HG03025 (cell line): ENCODE measurements at regions not wholly inside any gene's neighbourhood (a gene's known extent, or its start where the extent isn't known, plus 50 kb on each side); places are given as distances from the start of the nearest gene placed in this dataset.

Source experiments
- ATAC-seq: cut with Tn5 transposase; IDR thresholded peaks from one replicate; pipeline ENCODE4 v1.9.1; 2021; ENCODE audit warnings: mild to moderate bottlenecking, moderate library complexity; ENCODE audit not compliant: unreplicated experiment, low FRiP score

DNA sequence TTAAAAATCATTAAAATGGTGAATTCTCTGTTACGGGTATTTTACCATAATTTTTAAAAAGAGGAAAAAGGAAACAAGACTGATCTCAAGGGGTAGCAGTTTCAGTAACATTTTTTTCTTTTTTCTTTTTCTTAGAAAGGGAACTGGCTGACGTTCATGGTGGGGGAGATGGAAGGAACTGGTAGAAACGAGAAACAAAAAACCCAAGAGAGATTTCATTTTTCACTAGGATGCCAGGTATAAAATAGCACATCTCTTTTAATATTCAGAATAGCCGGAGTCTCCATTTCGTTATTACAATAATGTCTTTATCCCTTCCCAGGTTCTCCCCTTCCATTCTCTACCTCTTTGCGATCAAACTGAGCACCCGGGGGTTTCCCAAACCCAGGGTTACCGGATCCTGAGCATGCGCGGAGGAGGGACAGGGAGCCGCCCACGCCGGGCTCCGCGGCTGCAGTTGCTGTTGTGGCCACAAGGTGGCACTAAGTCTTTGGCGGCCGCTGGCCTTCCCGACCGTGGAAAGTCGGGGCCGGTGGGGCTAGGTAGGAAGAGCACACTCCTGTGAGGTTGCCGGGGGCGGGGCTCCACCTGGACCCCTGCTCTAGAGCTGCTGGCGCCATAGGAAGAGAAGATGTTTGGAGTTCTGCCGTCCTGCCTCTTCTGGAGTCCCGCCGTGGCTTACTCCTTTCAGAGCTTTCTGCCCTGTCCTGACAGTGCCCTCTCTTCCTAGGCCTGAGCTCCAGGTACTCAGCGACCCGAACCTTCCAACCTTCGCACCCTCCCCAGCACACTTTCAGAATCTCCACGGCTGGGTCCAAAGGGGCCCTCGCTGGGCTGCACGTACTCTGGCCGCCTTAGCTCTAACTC, 146.8 kb downstream of the SH3BGRL2 start:
- peak; percentile 86 for ATAC-seq

DNA sequence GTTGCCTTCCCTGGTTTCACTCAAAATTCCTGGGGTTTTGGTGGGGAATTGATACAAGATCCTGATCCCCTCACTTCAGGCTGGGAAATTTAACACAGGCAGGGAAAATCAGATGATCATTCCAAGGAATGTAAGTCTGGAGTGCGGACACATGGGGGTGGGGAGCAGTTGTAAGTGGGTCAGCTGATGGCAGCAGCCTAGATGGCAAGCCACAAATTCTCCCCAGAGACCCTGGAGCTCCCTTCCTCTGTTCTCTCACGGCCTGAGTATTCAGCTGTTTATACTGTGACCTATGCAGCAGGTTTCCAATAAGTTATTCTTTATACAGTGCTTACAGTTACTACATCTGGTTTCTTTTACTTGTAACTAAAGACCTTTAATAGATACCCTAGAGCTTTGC, 144.9 kb downstream of the SH3BGRL2 start:
- ATAC-seq: no peak

DNA sequence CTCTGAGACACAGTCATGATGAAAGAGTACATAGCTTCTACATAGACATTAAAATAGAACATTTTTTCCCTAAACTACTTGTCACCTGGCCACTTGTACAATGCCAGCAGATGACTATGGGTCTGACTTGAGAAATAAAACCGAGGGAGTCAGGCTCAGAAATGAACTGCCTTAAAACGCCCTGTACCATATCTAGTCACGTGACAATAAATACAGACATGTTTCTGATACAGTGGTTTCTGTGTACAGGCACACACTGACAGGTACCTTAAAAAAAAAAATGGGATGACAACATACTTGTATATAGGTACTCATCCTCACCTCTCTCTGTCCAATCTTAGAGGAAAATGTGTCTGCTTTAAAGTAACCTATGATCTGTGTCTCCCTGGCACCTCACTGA, 144.1 kb downstream of the SH3BGRL2 start:
- ATAC-seq: no peak

DNA sequence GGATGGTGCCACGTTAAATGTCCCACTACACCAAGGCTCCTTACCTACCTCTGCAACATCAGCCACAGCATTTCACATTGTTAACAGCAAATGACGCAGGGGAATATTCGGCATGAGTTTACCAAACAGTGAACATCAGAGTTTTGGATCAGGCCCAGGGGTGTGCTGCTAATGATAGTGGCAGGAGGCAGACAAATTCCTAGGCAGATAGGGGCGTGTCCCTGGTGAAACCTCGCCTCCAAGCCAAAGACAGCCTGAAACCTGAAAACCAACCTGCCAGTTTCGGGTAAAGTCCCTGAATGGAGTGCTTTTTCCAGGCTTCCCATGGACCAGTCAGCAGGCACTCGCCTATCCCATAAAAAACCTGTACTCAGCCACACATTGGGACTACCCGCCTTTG, 133.6 kb downstream of the SH3BGRL2 start:
- ATAC-seq: no peak

DNA sequence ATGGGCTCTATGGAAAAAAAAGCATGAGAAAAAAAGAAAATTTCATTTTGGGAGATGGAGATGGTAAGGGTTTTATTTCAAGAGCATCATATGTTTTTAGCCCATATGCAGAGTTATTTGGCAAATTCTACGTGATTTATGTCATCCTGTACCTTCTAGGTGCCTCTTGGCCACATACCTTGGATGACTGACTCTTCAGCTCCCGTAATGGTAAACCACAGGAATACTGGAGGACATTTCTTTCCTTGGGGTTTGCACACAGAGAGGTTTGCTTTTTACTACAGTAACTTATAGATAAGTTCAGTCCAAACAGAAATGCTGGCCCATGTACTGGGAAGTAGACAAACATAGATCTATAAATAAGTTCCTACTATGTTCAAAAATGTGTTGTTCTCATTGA, 132.2 kb downstream of the SH3BGRL2 start:
- ATAC-seq: no peak

DNA sequence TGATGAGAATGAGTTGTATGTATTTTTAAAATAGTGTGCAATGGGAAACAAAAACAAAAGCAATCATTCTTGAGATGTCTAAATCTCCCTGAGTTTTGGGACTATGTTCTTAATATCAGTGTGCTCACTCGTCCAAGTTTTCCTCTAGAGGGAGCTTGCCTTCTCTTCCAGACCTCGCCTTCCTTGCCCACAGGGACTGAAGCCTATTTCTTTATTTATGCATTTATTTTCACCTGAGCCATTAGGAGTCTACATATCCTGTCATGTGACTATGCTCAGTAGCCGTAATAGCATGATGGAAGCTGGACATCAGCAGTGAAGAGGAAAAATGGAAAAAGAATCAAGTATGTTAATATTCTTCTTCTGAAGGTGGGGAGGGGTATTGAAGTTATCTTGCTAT, 131.2 kb downstream of the SH3BGRL2 start:
- ATAC-seq: no peak

DNA sequence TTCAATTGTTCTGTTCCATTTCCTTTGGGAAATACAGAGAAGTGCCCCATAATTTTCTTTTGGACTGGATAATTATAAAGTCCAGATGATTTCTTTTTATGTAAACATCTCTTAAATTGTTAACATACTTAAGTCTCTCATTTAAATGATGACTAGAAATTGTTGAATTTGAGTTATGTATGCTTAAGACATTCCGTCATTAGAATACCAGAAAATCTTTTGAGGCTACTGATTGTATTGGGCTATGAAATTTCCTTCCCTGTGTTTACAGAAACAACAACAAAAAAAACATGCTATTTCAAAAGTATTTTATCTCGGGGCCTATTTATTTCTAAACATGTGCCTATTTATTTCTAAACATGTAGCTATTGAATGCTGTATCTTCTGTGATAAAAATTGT, 125.4 kb downstream of the SH3BGRL2 start:
- no peak for ATAC-seq

DNA sequence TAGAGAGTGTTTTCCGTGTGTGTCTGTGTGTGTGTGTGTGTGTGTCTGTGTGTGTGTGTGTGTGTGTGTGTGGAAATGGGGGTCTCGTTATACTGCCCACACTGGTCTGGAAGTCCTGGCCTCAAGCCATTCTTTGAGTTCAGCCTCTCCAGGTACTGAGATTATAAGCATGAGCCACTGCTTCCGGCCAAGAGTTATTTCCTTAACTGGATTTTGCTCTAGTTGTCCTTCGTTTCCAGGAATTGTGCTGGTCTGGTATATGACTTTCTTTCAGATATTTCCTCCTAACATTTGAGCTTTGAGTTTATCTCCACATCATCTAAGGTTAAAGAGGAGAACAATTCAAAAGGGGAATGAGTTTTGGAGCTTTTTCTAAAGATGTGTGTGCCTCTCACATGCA, 124.8 kb downstream of the SH3BGRL2 start:
- no peak for ATAC-seq
